H1 (cell line): ENCODE measurements at regions not wholly inside any gene's neighbourhood (a gene's known extent, or its start where the extent isn't known, plus 50 kb on each side); places are given as distances from the start of the nearest gene placed in this dataset.

Experiments
- CTCF ChIA-PET: fragments of 300-600 bp; sonication (Branson Sonifier 250); formaldehyde crosslinking; loops from one replicate; lab custom pipeline; 2021; ENCODE audit not compliant: partially characterized antibody; lab: Charles Lee
- POLR2A ChIA-PET: fragments of 300-600 bp; sonication (Branson Sonifier 250); formaldehyde crosslinking; loops from one replicate; lab custom pipeline; 2021; ENCODE audit warnings: inconsistent platforms; ENCODE audit not compliant: partially characterized antibody; lab: Charles Lee
- DNase-seq, 2 experiments: peaks; one replicate each; pipeline versions ENCODE4 v3.0.0 to v3.0.0-alpha.2; 2010 to 2022; ENCODE audit warnings: low spot score in 2 of 2, low read depth in 1 of 2, mixed read lengths in 1 of 2
- FAIRE-seq: peaks from 2 replicates; lab custom pipeline; 2011; peaks lifted over from hg19 to GRCh38; lab: Jason Lieb, UNC
- H2AFZ ChIP-seq: 2 replicates; pipeline ENCODE4 v1.8.1; 2012; ENCODE audit warnings: low read length, inconsistent platforms
- H2AK5ac ChIP-seq: 2 replicates; pipeline ENCODE4 v1.6.1; 2013; ENCODE audit warnings: low read depth, low read length
- H2BK120ac ChIP-seq: replicated peaks from 2 replicates; pipeline ENCODE3; 2013; ENCODE audit warnings: low read depth, low read length, inconsistent platforms
- H2BK12ac ChIP-seq: 2 replicates; pipeline ENCODE4 v1.6.1; 2013; ENCODE audit warnings: low read depth, low read length
- H2BK15ac ChIP-seq: 2 replicates; pipeline ENCODE4 v1.6.1; 2013; ENCODE audit warnings: low read length
- H2BK20ac ChIP-seq: 2 replicates; pipeline ENCODE4 v1.6.1; 2013; ENCODE audit warnings: low read length
- H2BK5ac ChIP-seq: 2 replicates; pipeline ENCODE4 v1.6.1; 2013; ENCODE audit warnings: low read depth, low read length
- H3K14ac ChIP-seq: 2 replicates; pipeline ENCODE4 v1.6.1; 2013; ENCODE audit warnings: inconsistent platforms; ENCODE audit not compliant: insufficient read length
- H3K18ac ChIP-seq: 2 replicates; pipeline ENCODE4 v1.6.1; 2013; ENCODE audit warnings: low read length; ENCODE audit errors: extremely low read depth
- H3K23ac ChIP-seq: 2 replicates; pipeline ENCODE4 v1.6.1; 2013; ENCODE audit warnings: inconsistent platforms; ENCODE audit not compliant: insufficient read length
- H3K23me2 ChIP-seq: 2 replicates; pipeline ENCODE4 v1.6.1; 2013; ENCODE audit warnings: low read depth, low read length
- H3K27ac ChIP-seq: 2 replicates; pipeline ENCODE4 v1.6.1; 2011; ENCODE audit warnings: low read depth, low read length, inconsistent platforms
- H3K27me3 ChIP-seq, 4 experiments: replicated peaks in 1 of 4; 1 replicate in 1 of 4; 2 replicates in 3 of 4; pipeline versions ENCODE4 v1.6.1 to v1.8.1; 2011 to 2013; ENCODE audit warnings: low read length in 3 of 4, mild to moderate bottlenecking in 3 of 4, inconsistent platforms in 2 of 4, mixed read lengths in 2 of 4, moderate library complexity in 1 of 4; ENCODE audit not compliant: control insufficient read depth in 3 of 4, insufficient read depth in 3 of 4; ENCODE audit errors: extremely low read depth in 1 of 4
- H3K36me3 ChIP-seq, 4 experiments: 2 replicates each; pipeline versions ENCODE4 v1.6.1 to v1.8.1; 2011 to 2013; ENCODE audit warnings: mild to moderate bottlenecking in 4 of 4, low read length in 3 of 4, moderate library complexity in 2 of 4, control low read depth in 1 of 4, inconsistent platforms in 1 of 4; ENCODE audit not compliant: insufficient read depth in 4 of 4, control insufficient read depth in 2 of 4
- H3K4ac ChIP-seq: replicated peaks from 2 replicates; pipeline ENCODE3; 2013; ENCODE audit warnings: low read length, low read depth, mixed read lengths, inconsistent platforms; ENCODE audit not compliant: insufficient read length
- H3K4me1 ChIP-seq, 4 experiments: replicated peaks in 1 of 4; 1 replicate in 1 of 4; 2 replicates in 3 of 4; pipeline versions ENCODE4 v1.6.1 to v1.8.1; 2011 to 2013; ENCODE audit warnings: low read length in 3 of 4, inconsistent platforms in 2 of 4, mixed read lengths in 1 of 4; ENCODE audit not compliant: insufficient read depth in 4 of 4, control insufficient read depth in 3 of 4
- H3K4me2 ChIP-seq, 2 experiments: 2 replicates each; pipeline versions ENCODE4 v1.6.1 to v1.8.1; 2011 to 2013; ENCODE audit warnings: low read depth in 2 of 2, low read length in 2 of 2, control low read depth in 1 of 2, inconsistent platforms in 1 of 2, mild to moderate bottlenecking in 1 of 2; ENCODE audit not compliant: insufficient read depth in 1 of 2
- H3K4me3 ChIP-seq, 4 experiments: fragments of 200-600, 300-600 bp in 1 of 4; sonication (generic), shearing (Covaris generic), sonication (Bioruptor Twin) in 1 of 4; 2 replicates each; pipeline versions ENCODE4 v1.5.1 to v1.8.1; 2011 to 2016; ENCODE audit warnings: low read length in 4 of 4, low read depth in 3 of 4, control low read depth in 2 of 4, inconsistent platforms in 2 of 4, mild to moderate bottlenecking in 2 of 4, mixed read lengths in 1 of 4, moderate library complexity in 1 of 4; ENCODE audit not compliant: insufficient read depth in 2 of 4; ENCODE audit errors: extremely low read depth in 1 of 4
- H3K56ac ChIP-seq: replicated peaks from 2 replicates; pipeline ENCODE3; 2013; ENCODE audit warnings: low read depth, mild to moderate bottlenecking, mixed read lengths, low read length, inconsistent platforms; ENCODE audit not compliant: insufficient read length
- H3K79me1 ChIP-seq: 2 replicates; pipeline ENCODE4 v1.6.1; 2013; ENCODE audit warnings: low read depth, low read length, control low read depth
- H3K79me2 ChIP-seq, 2 experiments: 2 replicates each; pipeline versions ENCODE4 v1.6.1 to v1.8.1; 2012 to 2013; ENCODE audit warnings: low read length in 2 of 2, mild to moderate bottlenecking in 2 of 2, inconsistent platforms in 1 of 2; ENCODE audit not compliant: insufficient read depth in 2 of 2, control insufficient read depth in 1 of 2
- H3K9ac ChIP-seq, 4 experiments: replicated peaks in 1 of 4; 1 replicate in 1 of 4; 2 replicates in 3 of 4; pipeline versions ENCODE4 v1.6.1 to v1.8.1; 2011 to 2013; ENCODE audit warnings: low read depth in 3 of 4, low read length in 3 of 4, control low read depth in 2 of 4, mild to moderate bottlenecking in 2 of 4, moderate library complexity in 2 of 4, inconsistent platforms in 1 of 4; ENCODE audit errors: extremely low read depth in 1 of 4
- H3K9me3 ChIP-seq, 2 experiments: 2 replicates each; pipeline versions ENCODE4 v1.6.1 to v1.8.1; 2012 to 2013; ENCODE audit warnings: mild to moderate bottlenecking in 2 of 2, moderate library complexity in 2 of 2, control low read depth in 1 of 2, inconsistent platforms in 1 of 2, low read depth in 1 of 2, low read length in 1 of 2, mixed read lengths in 1 of 2; ENCODE audit not compliant: insufficient read depth in 2 of 2
- H4K20me1 ChIP-seq, 2 experiments: replicated peaks in 1 of 2; 2 replicates each; pipeline versions ENCODE3 to v1.8.1; 2011 to 2013; ENCODE audit warnings: inconsistent platforms in 2 of 2, low read length in 2 of 2, mild to moderate bottlenecking in 1 of 2; ENCODE audit not compliant: insufficient read depth in 2 of 2, control insufficient read depth in 1 of 2
- H4K5ac ChIP-seq: 2 replicates; pipeline ENCODE4 v1.6.1; 2013; ENCODE audit warnings: low read length, low read depth, mixed read lengths, inconsistent platforms; ENCODE audit not compliant: insufficient read length
- H4K8ac ChIP-seq: 2 replicates; pipeline ENCODE4 v1.8.0; 2013; ENCODE audit warnings: mild to moderate bottlenecking, moderate library complexity, low read length, inconsistent platforms; ENCODE audit not compliant: insufficient read depth; ENCODE audit errors: extremely low read depth
- H4K91ac ChIP-seq: replicated peaks from 2 replicates; pipeline ENCODE3; 2013; ENCODE audit warnings: low read length, mixed read lengths, inconsistent platforms; ENCODE audit not compliant: insufficient read length
- ATF2 ChIP-seq: IDR thresholded peaks from 2 replicates; pipeline ENCODE4 v1.6.1; 2012; ENCODE audit warnings: low read length, inconsistent platforms
- CHD2 ChIP-seq: IDR thresholded peaks from 2 replicates; pipeline ENCODE4 v1.6.1; 2012; ENCODE audit warnings: low read length, improper control_type of control experiment
- EGR1 ChIP-seq: IDR thresholded peaks from 2 replicates; pipeline ENCODE4 v1.6.1; 2011; ENCODE audit warnings: low read depth, low read length, borderline replicate concordance
- EZH2 ChIP-seq: fragments of 200-600 bp; sonication (generic); IDR thresholded peaks from 2 replicates; pipeline ENCODE4 v1.7.1; 2012; ENCODE audit warnings: low read depth, mild to moderate bottlenecking, moderate library complexity, low read length, inconsistent platforms; ENCODE audit not compliant: severe bottlenecking
- GTF2F1 ChIP-seq: IDR thresholded peaks from 2 replicates; pipeline ENCODE4 v1.6.1; 2012; ENCODE audit warnings: low read depth, low read length, improper control_type of control experiment, borderline replicate concordance
- HDAC6 ChIP-seq: IDR thresholded peaks from one replicate; pipeline ENCODE4 v1.7.1; 2012; ENCODE audit warnings: low read depth, mild to moderate bottlenecking, inconsistent platforms, low read length, moderate library complexity
- RAD21 ChIP-seq, 2 experiments: IDR thresholded peaks in 1 of 2; conservative IDR thresholded peaks in 1 of 2; 2 replicates each; pipeline ENCODE4 v1.6.1; 2011; ENCODE audit warnings: low read depth in 2 of 2, low read length in 2 of 2, improper control_type of control experiment in 1 of 2, inconsistent platforms in 1 of 2, mild to moderate bottlenecking in 1 of 2, moderate library complexity in 1 of 2
- RNF2 ChIP-seq: fragments of 200-900, 300-1000 bp; sonication (generic); IDR thresholded peaks from 2 replicates; pipeline ENCODE4 v1.7.1; 2016; ENCODE audit warnings: borderline replicate concordance, low read depth, mild to moderate bottlenecking, antibody characterized with exemption, low read length; ENCODE audit not compliant: poor library complexity, severe bottlenecking; ENCODE audit errors: missing control alignments
- SP1 ChIP-seq: IDR thresholded peaks from 2 replicates; pipeline ENCODE4 v1.6.1; 2011; ENCODE audit warnings: low read depth, low read length
- TBP ChIP-seq: IDR thresholded peaks from 2 replicates; pipeline ENCODE4 v1.6.1; 2011; ENCODE audit warnings: low read depth, low read length, improper control_type of control experiment
- YY1 ChIP-seq: IDR thresholded peaks from 2 replicates; pipeline ENCODE4 v1.6.1; 2011; ENCODE audit warnings: low read depth, mild to moderate bottlenecking, low read length
- WGBS, 2 experiments: shearing (Covaris generic) in 1 of 2; methylation state at CpG; one replicate each; pipeline versions ENCODE4 v1.1.6 to v1.1.7; 2013 to 2015; ENCODE audit warnings: low lambda C conversion rate in 2 of 2, mixed read lengths in 2 of 2, inconsistent platforms in 1 of 2, low coverage in 1 of 2, missing lambda C conversion rate in 1 of 2; ENCODE audit not compliant: insufficient replicate concordance in 2 of 2, insufficient coverage in 1 of 2, insufficient read length in 1 of 2; ENCODE audit errors: extremely low coverage in 1 of 2, missing lambda C conversion rate in 1 of 2; 5-methylcytosine and 5-hydroxymethylcytosine counted together

GRCh38 chr10:124342136-124342820, 76.4 kb downstream of the OAT start:
- CTCF ChIA-PET, result interaction anchor here (0.6 kb wide), 1 partner anchor 526 kb away, joined by 3 read pairs; no protein-coding TSS in a partner anchor
- H2BK15ac ChIP-seq, result no peak overlapping the region
- no peak overlapping the region for H2BK120ac ChIP-seq
- H3K27ac ChIP-seq, result no peak overlapping the region
- no peak overlapping the region for H3K23ac ChIP-seq
- FAIRE-seq (no peak), DNase-seq (no peak)
- peak overlapping the region; percentile 3; the same call in 1 of the 2 replicates for H2AK5ac ChIP-seq
- H2BK5ac ChIP-seq, result 0 out of 2 replicates have a peak overlapping the region, but pooled peaks have one; percentile 38
- H3K9ac ChIP-seq, result no peak overlapping the region
- no peak overlapping the region for H4K91ac ChIP-seq
- H4K5ac ChIP-seq, result no peak overlapping the region
- H2BK20ac ChIP-seq, result no peak overlapping the region
- no peaks in the 10 kb centered on the region for H4K20me1 ChIP-seq
- H3K9me3 ChIP-seq, result no peaks in the 10 kb centered on the region
- no peaks in the 10 kb centered on the region for H3K79me2 ChIP-seq
- H4K8ac ChIP-seq, result no peak overlapping the region
- WGBS, 2 experiments, result 90% methylated on average over 15 of the region's 15 CpGs; no CpG with 5 or more reads in 1 of the 2 experiments
- no peak overlapping the region for H2AFZ ChIP-seq
- H3K23me2 ChIP-seq, result no peaks in the 10 kb centered on the region; the same call in 1 of the 2 replicates
- H3K14ac ChIP-seq, result no peak overlapping the region
- no peak overlapping the region for H3K4me3 ChIP-seq
- H2BK12ac ChIP-seq, result no peak overlapping the region
- no peaks in the 10 kb centered on the region for H3K36me3 ChIP-seq
- H3K79me1 ChIP-seq, result no peaks in the 10 kb centered on the region
- H3K18ac ChIP-seq, result no peak overlapping the region
- H3K56ac ChIP-seq, result no peak overlapping the region
- no peaks in the 10 kb centered on the region for H3K27me3 ChIP-seq
- no peak overlapping the region for H3K4ac ChIP-seq
- no peak overlapping the region for H3K4me2 ChIP-seq
- H3K4me1 ChIP-seq, result no peaks in the 10 kb centered on the region
- POLR2A ChIA-PET, result no interaction called here
- TF ChIP-seq CHD2, result no peak
- TF ChIP-seq HDAC6, result no peak
- TF ChIP-seq TBP, result no peak
- TF ChIP-seq EZH2, result no peak
- no peak for TF ChIP-seq EGR1
- TF ChIP-seq SP1, result no peak
- TF ChIP-seq GTF2F1, result no peak
- TF ChIP-seq RNF2, result no peak
- TF ChIP-seq RAD21 (IDR thresholded peaks at IDR 0.05 in 1 of 2, conservative IDR thresholded peaks at IDR 0.05 in 1 of 2; ENCODE audit: low read depth in 2 of 2, low read length in 2 of 2), result no peak
- TF ChIP-seq ATF2, result no peak
- no peak for TF ChIP-seq YY1
